C1 segment of cervical spinal cord (tissue), 14 donors: ENCODE measurements at regions not wholly inside any gene's neighbourhood (a gene's known extent, or its start where the extent isn't known, plus 50 kb on each side); places are given as distances from the start of the nearest gene placed in this dataset.
"Not testable (repeated sequence)": the region's sequence is repeated elsewhere in the genome, so short reads cannot be mapped to it uniquely, and the experiment has no call there.

Source experiments
- DNase-seq, 14 donors: peaks; one replicate each; lab custom pipeline; 2025; lab: John Stamatoyannopoulos, UW

DNA sequence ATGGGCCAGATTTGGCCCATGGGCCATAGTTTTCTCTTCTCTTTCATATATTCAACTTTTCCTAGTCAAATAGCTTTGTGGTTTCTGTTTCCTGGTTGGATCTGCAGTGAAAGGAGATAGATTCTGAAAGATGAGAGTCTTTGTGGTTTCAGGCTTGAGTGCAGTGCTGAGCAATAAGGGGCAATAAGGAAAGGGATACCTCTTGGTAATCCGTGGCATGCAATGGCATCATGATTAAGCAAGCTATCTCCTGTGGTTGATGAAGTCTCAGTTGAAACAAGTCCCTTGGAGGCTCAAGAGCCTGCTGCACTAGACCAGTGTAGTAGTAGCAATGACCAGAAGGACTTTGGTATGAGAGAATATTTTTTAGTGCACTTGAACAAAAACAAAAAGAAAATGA lies 187.7 kb upstream of the CNTNAP2 start:
- no peak for DNase-seq

GRCh38 chr7:145919712-145920111 lies 196.9 kb upstream of the CNTNAP2 start:
- no peak for DNase-seq

DNA sequence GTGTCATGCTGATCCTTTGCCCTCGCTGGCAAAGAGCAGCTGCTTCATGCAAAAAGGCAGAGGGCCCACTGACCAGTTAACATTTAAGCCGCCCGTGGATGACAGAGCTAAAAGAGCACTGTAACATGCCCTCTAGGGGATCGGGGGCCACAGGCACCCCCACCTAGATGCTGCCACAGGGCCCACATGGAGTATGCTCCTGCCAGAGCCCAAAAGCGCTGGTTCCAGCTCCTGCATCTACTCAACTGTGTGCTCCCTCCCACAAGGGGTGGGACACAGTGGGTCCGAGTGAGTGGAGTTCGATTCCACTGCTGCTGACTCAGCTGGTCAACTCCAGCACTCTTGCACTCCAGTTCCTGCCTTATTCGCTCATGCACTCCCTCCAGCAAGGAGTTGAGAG lies 199.8 kb upstream of the CNTNAP2 start:
- no peak for DNase-seq

DNA sequence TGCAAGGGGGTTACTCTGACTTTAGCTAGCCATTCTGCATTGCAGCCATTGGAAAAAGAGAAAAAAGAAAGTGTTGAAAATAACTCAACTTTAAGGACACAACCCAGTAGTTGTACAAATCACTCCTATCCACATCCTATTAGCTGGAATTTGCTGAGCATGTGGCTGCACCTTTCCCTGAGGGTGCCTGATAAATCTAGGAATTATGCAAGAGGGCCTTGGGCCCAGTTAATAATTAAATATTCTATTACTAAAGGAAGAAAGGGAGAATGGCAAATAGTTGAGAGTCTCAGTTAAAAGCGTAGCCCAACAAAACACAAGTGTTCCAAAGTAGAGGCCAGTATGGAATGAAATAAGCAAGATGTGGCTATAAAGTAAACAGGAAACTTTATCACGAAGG lies 200.9 kb upstream of the CNTNAP2 start:
- DNase-seq, result no peak

DNA sequence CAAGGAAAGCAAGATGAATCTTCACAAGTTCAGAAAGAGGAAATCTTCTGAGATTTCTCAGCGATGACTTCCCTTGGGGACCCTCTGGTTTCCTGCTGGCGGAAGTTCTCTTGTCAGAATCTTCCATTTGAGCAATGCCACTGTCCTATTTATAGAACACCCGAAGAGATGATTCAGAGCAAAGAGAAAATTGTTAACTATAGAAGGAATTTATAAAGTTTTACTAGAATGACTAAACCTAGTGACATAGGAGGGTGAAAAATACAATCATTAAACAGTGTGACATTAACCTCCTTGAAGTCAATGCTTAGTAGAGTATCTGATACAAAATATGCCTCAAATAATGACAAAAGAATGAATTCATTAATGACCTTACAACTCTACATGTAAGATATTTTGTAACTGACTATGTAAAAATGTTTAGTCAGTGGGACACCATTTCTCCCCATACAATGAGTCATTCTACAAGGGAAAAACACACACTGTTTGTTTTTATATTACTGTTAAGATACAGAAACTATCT lies 206.5 kb upstream of the CNTNAP2 start:
- no peak for DNase-seq

- no peak for DNase-seq
Measured at GRCh38 chr7:145903658-145904057, 212.9 kb upstream of the CNTNAP2 start.

DNA sequence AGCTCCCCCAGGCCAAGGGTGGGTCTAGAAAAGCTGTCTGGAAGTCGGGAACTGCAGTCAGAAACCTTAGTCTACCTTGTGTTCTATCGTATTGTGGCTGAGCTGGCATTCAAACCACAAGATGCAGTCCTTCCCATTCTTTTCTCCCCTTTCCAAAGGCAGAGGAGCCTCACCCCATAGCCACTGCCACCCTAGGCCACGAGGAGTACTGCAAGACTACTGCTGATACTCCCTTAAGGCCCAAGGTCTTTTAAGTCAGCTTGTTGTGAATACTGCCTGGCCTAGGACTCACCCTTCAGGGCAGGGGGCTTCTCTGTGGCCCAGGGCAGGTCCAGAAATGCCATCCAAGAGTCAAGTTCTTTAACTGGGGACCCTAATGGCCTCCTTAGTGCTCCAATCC lies 214.5 kb upstream of the CNTNAP2 start:
- DNase-seq, result no peak

DNA sequence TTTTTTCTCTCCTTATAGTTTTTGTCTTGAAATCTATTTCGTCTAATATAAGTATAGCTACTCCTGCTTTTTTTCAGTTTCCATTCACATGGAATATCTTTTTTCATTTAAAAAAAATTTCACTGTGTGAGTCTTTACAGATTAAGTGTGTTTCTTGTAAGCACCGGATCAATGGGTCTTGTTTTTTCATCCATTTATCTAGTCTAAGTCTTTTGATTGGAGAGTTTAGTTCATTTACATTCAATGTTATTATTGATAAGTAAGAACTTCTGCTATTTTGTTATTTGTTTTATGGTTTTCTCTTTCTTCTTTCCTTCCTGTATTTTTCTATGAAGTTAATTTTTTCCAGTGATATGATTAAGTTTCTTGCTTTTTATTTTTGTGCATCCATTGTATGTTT lies 216.7 kb upstream of the CNTNAP2 start:
- DNase-seq, result no peak

- no peak for DNase-seq
Measured at GRCh38 chr7:145893925-145894535, 222.6 kb upstream of the CNTNAP2 start.

DNA sequence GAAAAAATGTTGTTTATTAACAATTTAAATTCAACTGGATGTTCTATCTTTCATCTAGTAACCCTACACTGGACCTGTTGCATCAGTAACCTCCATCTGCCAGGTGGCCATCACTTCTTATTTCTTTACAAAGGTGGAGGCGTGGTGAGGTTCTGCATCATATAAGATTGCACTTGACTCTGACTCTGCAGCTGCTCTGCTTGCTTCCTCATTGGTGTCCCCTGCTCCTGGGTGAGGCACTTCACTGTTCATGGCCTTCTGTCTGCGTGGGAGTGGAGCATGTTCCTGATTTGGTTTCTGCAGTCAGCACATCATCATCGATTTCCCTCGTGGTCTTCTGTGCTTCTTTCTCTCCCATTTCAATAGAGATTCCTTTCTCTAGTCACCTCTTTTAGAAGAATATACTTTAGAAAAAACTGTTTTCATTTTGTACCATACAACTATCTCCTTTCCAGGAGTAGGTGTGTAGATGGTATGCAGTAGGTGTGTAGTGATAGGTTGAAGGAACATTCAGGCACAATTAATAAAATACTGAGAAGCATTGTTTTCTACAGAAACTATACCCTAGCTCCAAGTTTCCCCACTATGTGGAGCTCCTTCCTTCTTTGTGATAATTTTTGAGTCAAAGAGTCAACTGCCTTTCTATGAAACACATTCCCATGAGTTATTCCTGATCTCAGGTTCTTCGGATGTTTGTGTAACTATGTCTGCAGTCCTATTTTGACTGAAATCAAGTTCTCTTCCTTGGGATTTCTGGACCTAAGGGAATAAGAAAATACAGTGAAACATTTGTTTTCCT lies 231.7 kb upstream of the CNTNAP2 start:
- DNase-seq, result no peak

GRCh38 chr7:145876376-145876775 lies 240.2 kb upstream of the CNTNAP2 start:
- DNase-seq, result no peak

DNA sequence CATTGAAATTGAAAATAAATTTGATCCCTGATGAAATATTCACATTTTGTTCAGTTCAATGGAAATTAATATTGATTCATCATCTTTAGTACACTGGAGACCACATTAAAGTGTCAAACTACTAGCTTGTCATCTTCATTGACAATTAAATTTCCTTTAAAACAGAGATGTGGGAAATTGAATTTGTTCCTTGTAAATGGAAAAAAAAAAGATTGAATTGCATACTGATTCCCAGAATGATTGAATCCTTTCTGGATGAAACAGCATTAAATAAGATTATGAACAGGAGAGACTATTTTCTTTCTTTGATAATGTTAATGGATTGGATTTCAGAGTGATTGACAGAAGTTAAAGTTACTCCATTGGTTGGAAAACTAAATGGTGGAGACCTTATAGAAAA lies 241.3 kb upstream of the CNTNAP2 start:
- DNase-seq, result no peak

DNA sequence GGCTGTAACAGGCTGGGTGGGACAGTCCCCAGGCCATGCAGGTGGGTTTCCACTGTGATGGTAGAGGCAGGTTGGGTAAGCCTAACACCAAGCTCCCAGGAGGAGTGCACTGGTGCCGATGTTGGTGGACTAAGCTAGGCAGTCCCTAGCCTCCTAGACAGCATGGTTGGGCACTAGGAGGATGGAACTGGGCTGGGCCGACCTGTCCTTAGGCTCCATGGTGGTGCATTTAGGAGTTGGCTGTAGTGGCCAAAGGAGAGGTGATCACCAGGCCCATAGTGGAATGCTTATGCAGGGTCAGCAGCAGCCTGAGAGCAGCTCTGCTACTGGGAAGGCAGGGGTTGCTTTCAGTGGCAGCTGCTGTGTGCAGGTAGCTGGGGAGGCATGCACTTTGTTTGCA lies 247.7 kb upstream of the CNTNAP2 start:
- no peak for DNase-seq

- no peak for DNase-seq
Measured at GRCh38 chr7:145862212-145862611, 254.4 kb upstream of the CNTNAP2 start.

DNA sequence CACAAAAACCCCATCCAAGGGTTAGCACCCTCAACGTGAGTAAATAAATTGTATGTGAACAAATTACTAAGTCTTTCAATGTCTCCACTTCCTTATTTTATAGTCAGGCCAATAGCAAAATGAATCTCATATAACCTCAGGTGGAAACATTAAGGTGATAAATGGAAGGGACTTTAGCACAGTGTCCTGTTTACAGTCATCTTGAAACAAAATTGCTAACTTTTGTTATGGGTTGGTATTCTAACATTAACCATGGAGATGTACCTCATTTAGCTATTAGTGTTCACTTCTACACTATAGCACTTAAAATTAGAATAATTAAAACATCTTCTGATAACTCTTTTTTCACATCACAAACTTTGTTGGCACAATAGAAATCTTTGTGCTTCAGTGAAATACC lies 255.8 kb upstream of the CNTNAP2 start:
- DNase-seq, result no peak

DNA sequence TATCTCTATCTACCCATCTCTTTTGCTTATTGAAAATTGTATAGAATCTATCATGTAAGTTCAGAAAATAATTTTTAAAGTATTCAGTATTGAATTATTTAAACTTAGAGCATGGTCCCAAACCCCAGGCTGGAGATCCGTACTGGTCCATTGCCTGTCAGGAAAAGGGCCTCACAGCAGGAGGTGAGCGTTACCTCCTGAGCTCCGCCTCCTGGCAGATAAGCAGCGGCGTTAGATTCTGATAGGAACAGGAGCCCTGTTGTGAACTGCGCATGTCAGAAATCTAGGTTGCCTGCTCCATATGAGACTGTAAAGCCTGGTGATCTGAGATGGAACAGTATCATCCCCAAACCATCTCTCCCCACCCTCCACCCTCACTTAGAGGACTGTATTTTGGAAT lies 266.0 kb upstream of the CNTNAP2 start:
- no peak for DNase-seq

DNA sequence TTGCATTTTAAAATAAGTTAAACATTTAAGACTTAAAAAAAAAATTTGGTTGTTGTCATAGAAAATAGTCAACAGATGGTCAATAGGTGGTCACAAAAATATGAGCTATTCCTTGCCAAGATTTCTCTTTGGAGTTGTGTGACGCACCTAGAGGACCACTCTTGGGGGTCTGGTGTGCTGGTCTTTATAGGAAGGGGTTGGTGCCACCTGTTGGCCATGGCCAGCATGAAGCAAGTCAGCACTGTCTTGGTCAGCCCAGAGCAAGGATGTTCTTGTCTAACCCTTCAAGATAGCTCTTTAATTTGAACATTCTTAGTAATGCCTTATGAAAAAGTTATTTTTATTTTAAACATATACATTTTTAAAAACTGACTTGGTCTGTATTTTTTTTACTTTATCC lies 267.9 kb upstream of the CNTNAP2 start:
- DNase-seq, result no peak

- no peak for DNase-seq
Measured at GRCh38 chr7:145845345-145845744, 271.3 kb upstream of the CNTNAP2 start.

GRCh38 chr7:145839814-145840213 lies 276.8 kb upstream of the CNTNAP2 start:
- DNase-seq, result no peak

DNA sequence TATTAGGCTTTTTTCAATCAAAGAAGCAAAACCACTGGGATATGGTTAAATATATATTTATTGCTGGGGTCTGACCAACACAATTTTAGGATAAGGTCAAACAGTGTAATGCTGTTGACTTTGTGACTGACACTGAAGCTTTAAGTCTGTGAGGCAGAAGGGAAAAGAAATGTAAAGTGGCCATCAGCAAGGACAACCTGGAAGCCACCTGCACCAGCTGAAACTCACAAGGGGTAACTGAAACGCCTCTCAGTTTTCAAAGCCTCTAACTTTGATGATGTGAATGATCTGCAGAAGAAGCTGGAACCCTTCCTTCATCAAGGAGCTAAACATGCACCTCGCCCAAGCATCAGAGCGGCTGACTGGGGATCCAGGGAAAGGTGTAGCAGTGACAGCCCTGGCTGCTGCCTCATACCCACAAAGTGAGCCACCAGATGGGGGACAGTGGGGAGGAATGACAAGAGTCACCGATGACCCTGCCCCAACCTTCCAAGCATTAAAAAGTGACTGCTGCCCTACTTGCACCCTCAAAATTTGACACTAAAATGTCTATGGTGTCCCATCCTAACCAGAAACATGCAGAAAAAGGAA lies 284.9 kb upstream of the CNTNAP2 start:
- no peak for DNase-seq

DNA sequence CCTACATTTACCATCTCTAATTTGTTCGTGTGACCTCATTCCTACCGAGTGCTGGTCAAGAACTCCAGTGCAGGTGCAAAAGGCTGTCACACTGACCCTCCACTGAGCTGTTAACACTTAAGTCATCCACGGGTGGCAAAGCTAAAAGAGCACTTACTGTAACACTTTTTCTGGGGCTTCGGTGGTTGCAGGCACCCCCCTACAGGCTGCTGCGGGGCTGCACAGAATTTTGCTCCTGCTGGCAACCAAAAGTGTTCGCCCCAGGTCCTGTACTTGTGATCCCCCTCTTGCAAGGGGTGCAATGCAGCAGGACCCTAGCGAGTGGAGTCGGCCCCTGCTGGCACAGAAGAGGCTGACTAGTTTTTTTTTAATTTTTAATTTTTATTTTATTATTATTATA lies 298.9 kb upstream of the CNTNAP2 start:
- DNase-seq, result no peak

DNA sequence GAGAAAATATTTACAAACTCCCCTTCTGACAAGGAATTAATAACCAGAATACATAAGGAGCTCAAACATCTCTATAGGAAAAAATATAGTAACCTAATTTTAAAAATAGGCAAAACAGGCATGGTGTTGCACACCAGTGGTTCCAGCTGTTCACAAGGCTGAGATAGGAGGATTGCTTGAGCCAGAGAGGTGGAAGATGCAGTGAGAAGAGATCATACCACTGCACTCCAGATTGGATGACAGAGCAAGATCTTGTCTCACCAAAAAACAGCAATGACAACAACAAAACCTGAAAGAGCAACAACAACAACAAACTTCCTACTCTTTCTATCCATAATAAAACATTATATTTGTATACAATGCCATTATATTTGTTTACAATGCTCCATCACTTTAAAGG lies 304.4 kb upstream of the CNTNAP2 start:
- DNase-seq, result no peak

- DNase-seq, result not testable (repeated sequence)
Measured at GRCh38 chr7:145805496-145805895, 311.1 kb upstream of the CNTNAP2 start.
